ENCODE measurements at regions not wholly inside any gene's neighbourhood (a gene's known extent, or its start where the extent isn't known, plus 50 kb on each side); places are given as distances from the start of the nearest gene placed in this dataset.
"Not testable (repeated sequence)": the region's sequence is repeated elsewhere in the genome, so short reads cannot be mapped to it uniquely, and the experiment has no call there.

DNA sequence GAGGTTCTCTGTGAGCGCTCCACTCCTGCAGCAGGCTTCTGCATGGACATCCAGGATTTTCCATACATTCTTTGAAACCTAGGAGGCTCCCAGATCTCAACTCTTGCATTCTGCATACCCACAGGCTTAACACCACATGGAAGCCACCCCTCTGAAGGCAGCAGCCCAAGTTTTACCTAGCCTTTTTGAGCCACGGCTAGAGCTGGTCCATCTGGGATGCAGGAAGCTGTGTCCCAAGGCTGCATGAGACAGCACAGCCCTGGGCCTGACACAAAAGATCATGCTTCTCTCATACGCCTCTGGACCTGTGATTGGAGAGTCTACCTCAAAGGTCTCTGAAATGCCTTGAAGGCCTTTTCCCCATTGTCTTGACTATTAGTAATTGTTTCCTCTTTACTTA lies 53.6 kb upstream of the RPRM start:
- H3K4me1 ChIP-seq = no peaks in the 10 kb centered on the region
- 78 to 86% methylated on average over 3 of the region's 3 CpGs for WGBS, 2 donors

DNA sequence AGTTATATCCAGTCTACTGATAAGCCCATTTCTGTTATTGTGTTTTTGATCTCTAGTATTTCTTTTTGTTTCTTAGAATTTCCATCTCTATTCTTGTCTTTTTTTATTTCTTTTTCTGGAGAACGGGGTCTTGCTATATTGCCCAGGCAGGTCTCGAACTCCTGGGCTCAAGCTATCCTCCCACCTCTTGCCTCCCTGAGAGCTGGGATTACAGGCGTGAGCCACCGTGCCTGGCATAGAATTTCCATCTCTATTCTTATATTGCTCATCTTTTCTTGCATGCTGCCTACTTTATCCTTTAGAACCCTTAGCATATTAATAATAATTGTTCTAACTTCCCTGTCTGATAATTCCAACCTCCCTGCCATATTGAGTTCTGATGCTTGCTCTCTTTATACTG lies 55.2 kb upstream of the RPRM start:
- H3K27me3 ChIP-seq; H3K4me3 ChIP-seq; H3K4me1 ChIP-seq; H3K36me3 ChIP-seq; DNase-seq (ENCODE audit: low spot score in 2 of 2); H3K9me3 ChIP-seq; H3K27ac ChIP-seq: not testable (repeated sequence)
- WGBS, 2 donors = 93 to 94% methylated on average over 4 of the region's 4 CpGs

More for the DNA sequence above, 53.6 kb upstream of the RPRM start:
- DNase-seq (ENCODE audit: low spot score in 2 of 2) = no peak
- H3K9me3 ChIP-seq = peaks cover 0 to 3% (median 0%) of the 10 kb centered on the region in 4 donors
- no peak overlapping the region for H3K4me3 ChIP-seq
- no peak overlapping the region for H3K27ac ChIP-seq
- TF ChIP-seq, protein P1, sequence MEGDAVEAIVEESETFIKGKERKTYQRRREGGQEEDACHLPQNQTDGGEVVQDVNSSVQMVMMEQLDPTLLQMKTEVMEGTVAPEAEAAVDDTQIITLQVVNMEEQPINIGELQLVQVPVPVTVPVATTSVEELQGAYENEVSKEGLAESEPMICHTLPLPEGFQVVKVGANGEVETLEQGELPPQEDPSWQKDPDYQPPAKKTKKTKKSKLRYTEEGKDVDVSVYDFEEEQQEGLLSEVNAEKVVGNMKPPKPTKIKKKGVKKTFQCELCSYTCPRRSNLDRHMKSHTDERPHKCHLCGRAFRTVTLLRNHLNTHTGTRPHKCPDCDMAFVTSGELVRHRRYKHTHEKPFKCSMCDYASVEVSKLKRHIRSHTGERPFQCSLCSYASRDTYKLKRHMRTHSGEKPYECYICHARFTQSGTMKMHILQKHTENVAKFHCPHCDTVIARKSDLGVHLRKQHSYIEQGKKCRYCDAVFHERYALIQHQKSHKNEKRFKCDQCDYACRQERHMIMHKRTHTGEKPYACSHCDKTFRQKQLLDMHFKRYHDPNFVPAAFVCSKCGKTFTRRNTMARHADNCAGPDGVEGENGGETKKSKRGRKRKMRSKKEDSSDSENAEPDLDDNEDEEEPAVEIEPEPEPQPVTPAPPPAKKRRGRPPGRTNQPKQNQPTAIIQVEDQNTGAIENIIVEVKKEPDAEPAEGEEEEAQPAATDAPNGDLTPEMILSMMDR (IDR thresholded peaks at IDR 0.05) = no peak
- TF ChIP-seq EP300 (IDR thresholded peaks at IDR 0.05) (no peak), POLR2A (IDR thresholded peaks at IDR 0.05) (no peak)
- H3K27me3 ChIP-seq = no peaks in the 10 kb centered on the region
- no peaks in the 10 kb centered on the region for H3K36me3 ChIP-seq

DNA sequence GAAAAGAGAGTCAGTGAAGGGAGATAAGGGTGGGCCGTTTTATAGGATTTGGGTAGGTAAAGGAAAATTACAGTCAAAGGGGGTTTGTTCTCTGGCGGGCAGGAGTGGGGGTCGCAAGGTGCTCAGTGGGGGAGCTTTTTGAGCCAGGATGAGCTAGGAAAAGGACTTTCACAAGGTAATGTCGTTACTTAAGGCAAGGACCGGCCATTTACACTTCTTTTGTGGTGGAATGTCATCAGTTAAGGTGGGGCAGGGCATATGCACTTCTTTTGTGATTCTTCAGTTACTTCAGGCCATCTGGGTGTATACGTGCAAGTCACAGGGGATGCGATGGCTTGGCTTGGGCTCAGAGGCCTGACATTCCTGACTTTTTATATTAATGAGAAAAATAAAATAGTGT lies 56.0 kb upstream of the RPRM start:
- not testable (repeated sequence) for H3K9me3 ChIP-seq; DNase-seq (ENCODE audit: low spot score in 2 of 2); H3K4me1 ChIP-seq; H3K27ac ChIP-seq; H3K27me3 ChIP-seq; H3K36me3 ChIP-seq; H3K4me3 ChIP-seq
- WGBS, 2 donors = 75 to 80% methylated on average over 7 of the region's 7 CpGs

DNA sequence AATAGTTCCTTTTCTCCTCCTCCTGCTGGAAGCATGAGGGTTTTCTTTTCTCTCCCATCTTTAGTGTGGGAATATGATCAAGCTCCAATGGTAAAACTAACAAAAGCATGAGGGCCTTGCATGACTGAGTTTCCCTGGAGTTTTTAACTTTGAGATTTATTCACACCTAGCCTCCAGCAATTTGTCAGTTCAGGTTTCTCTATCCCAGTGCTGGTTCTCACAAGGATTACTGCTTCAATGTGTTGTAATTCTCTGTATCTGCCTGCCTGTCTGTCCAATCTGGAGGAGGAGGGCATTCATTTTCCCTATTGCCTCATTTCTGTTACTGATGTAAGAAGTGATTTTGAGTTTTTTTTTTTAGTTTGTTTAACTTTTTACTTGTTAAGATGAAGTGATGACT lies 57.6 kb upstream of the RPRM start:
- Histone ChIP-seq H3K36me3 (no peaks in the 10 kb centered on the region), H3K9me3 (peaks cover 0 to 14% (median 0%) of the 10 kb centered on the region in 4 donors), H3K27me3 (no peaks in the 10 kb centered on the region), H3K4me1 (no peaks in the 10 kb centered on the region), H3K4me3 (no peak overlapping the region), H3K27ac (no peak overlapping the region)
- no peak for DNase-seq (ENCODE audit: low spot score in 2 of 2)
- no peak for TF ChIP-seq POLR2A (IDR thresholded peaks at IDR 0.05)
- no peak for TF ChIP-seq EP300 (IDR thresholded peaks at IDR 0.05)
- TF ChIP-seq, protein P1 (IDR thresholded peaks at IDR 0.05) = no peak

DNA sequence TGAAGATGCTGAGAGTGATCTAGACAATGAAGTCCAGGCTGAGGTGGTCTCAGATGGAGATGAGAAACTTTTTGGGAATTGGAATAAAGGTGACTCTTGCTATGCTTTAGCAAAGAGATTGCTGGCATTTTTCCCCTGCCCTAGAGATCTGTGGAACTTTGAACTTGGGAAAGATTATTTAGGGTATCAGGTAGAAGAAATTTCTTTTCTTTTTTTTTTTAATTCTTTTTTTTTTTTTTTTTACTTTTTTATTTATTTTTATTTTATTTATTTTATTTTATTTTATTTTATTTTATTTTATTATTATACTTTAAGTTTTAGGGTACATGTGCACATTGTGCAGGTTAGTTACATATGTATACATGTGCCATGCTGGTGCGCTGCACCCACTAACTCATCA lies 59.5 kb upstream of the RPRM start:
- H3K4me3 ChIP-seq, H3K4me1 ChIP-seq: not testable (repeated sequence)
- no CpG with 5 or more reads among the region's 1 CpG for WGBS, 2 donors

DNA sequence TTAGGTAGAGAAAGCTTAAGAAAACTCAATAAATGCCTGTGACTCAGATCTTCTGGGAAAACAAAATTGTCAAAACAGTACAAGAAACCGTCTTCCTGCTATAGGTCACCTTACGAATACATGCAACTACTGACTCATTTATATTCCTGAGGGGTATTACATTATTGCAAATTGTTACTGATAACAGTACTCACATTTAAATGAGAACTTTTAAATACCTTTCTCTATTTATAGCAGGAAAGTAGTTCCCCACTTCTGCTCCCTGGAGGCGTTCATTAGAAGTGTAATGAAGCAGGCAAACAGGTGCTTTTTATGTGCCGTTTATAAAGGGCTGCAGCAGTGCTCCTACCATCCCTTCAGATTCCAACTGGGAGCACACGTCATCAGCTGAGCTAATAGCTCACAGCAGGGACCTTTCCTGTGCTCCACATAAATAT lies 65.1 kb upstream of the RPRM start:
- Histone ChIP-seq H3K27ac (no peak overlapping the region), H3K27me3 (no peaks in the 10 kb centered on the region), H3K4me3 (no peak overlapping the region), H3K36me3 (no peaks in the 10 kb centered on the region), H3K9me3 (peaks cover 0 to 11% (median 0%) of the 10 kb centered on the region in 4 donors), H3K4me1 (no peaks in the 10 kb centered on the region)
- DNase-seq (ENCODE audit: low spot score in 2 of 2) = no peak
- 20 to 28% methylated on average over 5 of the region's 5 CpGs for WGBS, 2 donors
- no peak for TF ChIP-seq EP300 (IDR thresholded peaks at IDR 0.05)
- TF ChIP-seq POLR2A (IDR thresholded peaks at IDR 0.05) = no peak
- TF ChIP-seq, protein P1 (IDR thresholded peaks at IDR 0.05) = no peak

More for the DNA sequence above, 59.5 kb upstream of the RPRM start:
- DNase-seq (ENCODE audit: low spot score in 2 of 2); H3K27ac ChIP-seq; H3K27me3 ChIP-seq; H3K36me3 ChIP-seq: not testable (repeated sequence)
- peaks cover 0 to 14% (median 0%) of the 10 kb centered on the region in 4 donors for H3K9me3 ChIP-seq

DNA sequence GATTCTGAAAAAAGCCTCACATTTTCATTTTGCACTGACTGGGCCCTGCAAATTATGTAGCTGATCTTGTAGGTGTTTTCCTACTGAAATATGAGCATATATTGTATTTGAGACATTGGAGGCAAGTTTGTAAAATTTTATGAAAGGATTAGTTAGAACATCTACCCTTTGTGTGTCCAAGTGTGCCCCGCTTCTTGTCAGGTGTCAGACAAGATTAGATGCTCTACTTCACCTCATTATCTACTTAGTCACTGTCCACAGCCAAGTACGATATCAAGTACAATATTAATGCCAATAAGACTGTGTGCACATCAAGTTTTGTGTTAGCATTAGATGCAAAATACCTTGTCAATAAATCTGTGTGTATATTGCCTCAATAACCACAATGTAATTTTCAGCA lies 67.8 kb upstream of the RPRM start:
- no peaks in the 10 kb centered on the region for H3K36me3 ChIP-seq
- no peaks in the 10 kb centered on the region for H3K4me1 ChIP-seq
- TF ChIP-seq EP300 (IDR thresholded peaks at IDR 0.05) = no peak
- no peak for TF ChIP-seq POLR2A (IDR thresholded peaks at IDR 0.05)
- TF ChIP-seq, protein P1 (IDR thresholded peaks at IDR 0.05) = no peak
- no peaks in the 10 kb centered on the region for H3K27me3 ChIP-seq
- H3K27ac ChIP-seq = no peak overlapping the region
- WGBS, 2 donors = 88 to 90% methylated on average over 2 of the region's 2 CpGs
- DNase-seq (ENCODE audit: low spot score in 2 of 2) = no peak
- H3K4me3 ChIP-seq = no peak overlapping the region
- H3K9me3 ChIP-seq = no peaks in the 10 kb centered on the region

All from tibial nerve (tissue), 4 donors.